Uterus (tissue), 1 donor: ENCODE measurements at regions not wholly inside any gene's neighbourhood (a gene's known extent, or its start where the extent isn't known, plus 50 kb on each side); places are given as distances from the start of the nearest gene placed in this dataset. TPM values are rescaled to one million over a fixed set of nuclear protein-coding genes. Genes with fewer than 3 reads are reported as not detected.

Experiments used
- small RNA-seq: library from RNA; depleted of rRNA; stranded (forward); fragments of <200 nt; gene quantifications from one replicate; pipeline ENCODE3, GENCODE V24; 2016

Small RNA genes lying in the stretch of these regions (small RNA-seq; reads per million reads assigned to genes)
- not detected for gene RN7SL356P
